CD4-positive, alpha-beta T cell (primary cell): ENCODE measurements at regions not wholly inside any gene's neighbourhood (a gene's known extent, or its start where the extent isn't known, plus 50 kb on each side); places are given as distances from the start of the nearest gene placed in this dataset.

Experiments
- ATAC-seq: fragments of 200-7000 bp; cut with Tn5 transposase; one replicate; pipeline ENCODE4 v1.10.0; 2022; ENCODE audit warnings: mild to moderate bottlenecking; ENCODE audit not compliant: poor library complexity
- CTCF ChIA-PET: fragments of 350-600 bp; sonication (Branson Sonifier 250); formaldehyde crosslinking; loops from one replicate; lab custom pipeline; 2021; ENCODE audit warnings: antibody characterized with exemption, inconsistent platforms; lab: Charles Lee
- POLR2A ChIA-PET: fragments of 350-600 bp; sonication (Branson Sonifier 250); formaldehyde crosslinking; loops from one replicate; lab custom pipeline; 2021; ENCODE audit warnings: antibody characterized with exemption, inconsistent platforms; lab: Charles Lee
- DNase-seq, 14 experiments: peaks; one replicate each; pipeline ENCODE4 v3.0.0-alpha.2; 2013 to 2020; ENCODE audit warnings: mixed read lengths in 2 of 14
- H3K27ac ChIP-seq, 2 donors: one replicate each; pipeline versions ENCODE4 v1.5.1 to v1.7.0; 2013; ENCODE audit warnings: low read length in 2 of 2, low read depth in 1 of 2, mild to moderate bottlenecking in 1 of 2
- H3K27me3 ChIP-seq, 2 experiments: 1 replicate in 1 of 2; 2 replicates in 1 of 2; pipeline versions ENCODE4 v1.6.1 to v1.7.0; 2013; ENCODE audit warnings: low read length in 2 of 2, control low read depth in 1 of 2, mild to moderate bottlenecking in 1 of 2, moderate library complexity in 1 of 2; ENCODE audit not compliant: insufficient read depth in 2 of 2, control insufficient read depth in 1 of 2
- H3K36me3 ChIP-seq: one replicate; pipeline ENCODE4 v1.6.1; 2013; ENCODE audit warnings: low read length, control low read depth; ENCODE audit not compliant: insufficient read depth
- H3K4me1 ChIP-seq: one replicate; pipeline ENCODE4 v1.6.1; 2013; ENCODE audit warnings: low read length, control low read depth; ENCODE audit not compliant: insufficient read depth
- H3K4me3 ChIP-seq: one replicate; pipeline ENCODE4 v1.5.1; 2013; ENCODE audit warnings: mild to moderate bottlenecking, low read length, moderate library complexity
- H3K9me3 ChIP-seq, 2 experiments: 1 replicate in 1 of 2; 2 replicates in 1 of 2; pipeline versions ENCODE4 v1.6.1 to v1.7.0; 2013; ENCODE audit warnings: low read length in 2 of 2, mild to moderate bottlenecking in 2 of 2, control low read depth in 1 of 2, moderate library complexity in 1 of 2; ENCODE audit not compliant: control insufficient read depth in 1 of 2, insufficient read depth in 1 of 2
- H3K27ac Mint-ChIP-seq: one replicate; pipeline ENCODE4 v1.8.0; 2020; ENCODE audit warnings: mixed read lengths
- H3K27me3 Mint-ChIP-seq: one replicate; pipeline ENCODE4 v1.8.0; 2021; ENCODE audit warnings: mixed read lengths
- H3K36me3 Mint-ChIP-seq: one replicate; pipeline ENCODE4 v1.8.0; 2021; ENCODE audit warnings: low read depth, mixed read lengths
- H3K4me1 Mint-ChIP-seq: one replicate; pipeline ENCODE4 v1.8.0; 2021; ENCODE audit warnings: low read depth, mixed read lengths
- H3K4me3 Mint-ChIP-seq: one replicate; pipeline ENCODE4 v1.8.0; 2020; ENCODE audit warnings: mild to moderate bottlenecking, mixed read lengths
- H3K9me3 Mint-ChIP-seq: one replicate; pipeline ENCODE4 v1.8.0; 2020; ENCODE audit warnings: mixed read lengths
- CTCF ChIP-seq: fragments of 200-600 bp; IDR thresholded peaks from one replicate; pipeline ENCODE4 v1.8.0; 2022; ENCODE audit warnings: antibody characterized with exemption, mild to moderate bottlenecking
- intact Hi-C, 2 experiments: fragments of 100-400 bp; cut with DNase I in 1 of 2; cut with micrococcal nuclease in 1 of 2; formaldehyde crosslinking; loops; one replicate each; pipeline versions ENCODE4 v1.15.1 to v1.9.0; 2023 to 2025; cut with DNase I, micrococcal nuclease

DNA sequence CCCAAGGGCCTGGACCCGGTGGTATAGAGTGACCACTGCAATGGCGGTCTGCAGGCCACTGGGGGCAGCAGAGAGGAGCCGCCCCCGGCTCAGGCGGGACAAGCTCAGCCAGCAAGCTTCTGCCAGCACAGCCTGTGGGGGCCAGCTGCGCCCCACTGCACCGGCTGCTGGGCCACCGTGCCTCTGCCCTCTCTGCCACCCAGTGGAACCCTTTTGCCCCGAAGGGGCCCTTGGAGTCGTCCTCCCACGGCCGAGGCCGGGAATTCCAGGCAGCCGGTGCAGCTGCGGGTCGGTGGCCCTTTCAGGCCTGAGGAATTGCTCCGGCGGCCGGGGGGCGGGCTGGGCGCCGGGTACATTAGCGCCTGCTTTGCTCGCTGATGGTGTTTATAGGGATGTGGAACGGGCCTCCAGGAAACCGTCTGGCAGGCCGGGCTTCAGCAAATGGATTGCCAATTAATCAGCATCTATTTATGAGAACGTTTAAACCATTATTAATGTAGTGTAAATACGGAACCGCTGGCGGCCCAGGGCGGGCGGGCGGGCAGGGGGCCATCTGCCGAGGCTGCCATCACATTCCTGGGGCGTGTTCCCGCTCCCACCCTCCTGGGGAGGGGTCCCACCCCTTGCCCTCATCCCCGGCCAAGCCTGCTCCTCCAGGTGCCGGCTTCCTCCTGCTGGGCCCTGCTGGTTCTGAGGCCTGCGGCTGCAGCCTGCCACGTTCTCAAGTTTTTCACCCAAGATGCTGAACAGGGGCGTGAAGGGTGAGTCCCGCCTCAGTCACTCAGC is 127.4 kb downstream of the BARX1 start:
- peak; percentile 46 for TF ChIP-seq CTCF
- H3K27me3 ChIP-seq: peaks cover 21 to 60% of the 10 kb centered on the region in 2 experiments
- DNase-seq (peak in 4 of 14 experiments; percentile 24 to 52 (median 39)), ATAC-seq (peak; percentile 52)
- Mint-ChIP-seq H3K4me3 (no peak overlapping the region), H3K27ac (no peak overlapping the region), H3K4me1 (peaks cover 13% of the 10 kb centered on the region), H3K9me3 (peaks cover 1% of the 10 kb centered on the region), H3K27me3 (peaks cover 78% of the 10 kb centered on the region), H3K36me3 (no peaks in the 10 kb centered on the region)
- no peak overlapping the region for H3K4me3 ChIP-seq
- CTCF ChIA-PET: interaction anchor here (0.6 to 0.9 kb wide), 3 partner anchors 8 to 136 kb away, joined by 3 to 4 read pairs (median 4); no protein-coding TSS in a partner anchor
- POLR2A ChIA-PET: no interaction called here
- H3K4me1 ChIP-seq: peaks cover 14% of the 10 kb centered on the region
- intact Hi-C loops: loop anchor here (2.0 kb wide), 1 partner anchor 135 kb away; no protein-coding TSS in a partner anchor
- no peaks in the 10 kb centered on the region for H3K36me3 ChIP-seq
- no peak overlapping the region for H3K27ac ChIP-seq
- peaks cover 0 to 26% of the 10 kb centered on the region in 2 experiments for H3K9me3 ChIP-seq

GRCh38 chr9:93826905-93827544 is 128.1 kb downstream of the BARX1 start:
- no peaks in the 10 kb centered on the region for H3K9me3 Mint-ChIP-seq
- Histone ChIP-seq H3K9me3 (peaks cover 0 to 26% of the 10 kb centered on the region in 2 experiments), H3K4me3 (no peak overlapping the region), H3K4me1 (peaks cover 14% of the 10 kb centered on the region), H3K27ac (no peak overlapping the region), H3K36me3 (no peaks in the 10 kb centered on the region), H3K27me3 (peaks cover 21 to 62% of the 10 kb centered on the region in 2 experiments)
- H3K4me3 Mint-ChIP-seq: no peak overlapping the region
- DNase-seq (no peak), ATAC-seq (no peak)
- TF ChIP-seq CTCF: no peak
- peaks cover 13% of the 10 kb centered on the region for H3K4me1 Mint-ChIP-seq
- H3K27me3 Mint-ChIP-seq: peaks cover 78% of the 10 kb centered on the region
- H3K36me3 Mint-ChIP-seq: no peaks in the 10 kb centered on the region
- no peak overlapping the region for H3K27ac Mint-ChIP-seq
- intact Hi-C loops: loop anchor here (2.0 kb wide), 1 partner anchor 136 kb away; no protein-coding TSS in a partner anchor
- ChIA-PET POLR2A (no interaction called here), CTCF (interaction anchor here (0.6 to 0.9 kb wide), 3 partner anchors 9 to 136 kb away, joined by 3 to 4 read pairs (median 4); no protein-coding TSS in a partner anchor)

DNA sequence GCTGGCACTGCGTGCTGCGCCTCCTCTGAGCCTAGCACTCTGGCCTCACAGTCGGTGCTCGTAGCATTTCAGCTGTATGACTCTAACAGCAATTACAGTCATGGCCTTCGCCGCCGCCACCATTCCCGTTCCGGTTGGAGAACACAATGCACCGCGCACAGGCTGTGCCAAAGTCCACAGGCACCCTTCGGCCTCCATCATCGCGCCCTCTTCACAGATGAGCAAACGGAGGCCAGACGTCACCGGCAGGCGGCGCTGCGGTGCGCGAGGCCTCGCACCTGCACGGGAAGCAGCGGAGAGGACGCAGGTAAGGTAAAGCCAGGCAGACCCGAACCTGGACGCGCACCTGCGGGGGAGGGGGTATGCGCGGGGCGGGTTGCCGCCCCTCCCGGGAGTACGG is 128.9 kb downstream of the BARX1 start:
- peaks cover 21 to 57% of the 10 kb centered on the region in 2 experiments for H3K27me3 ChIP-seq
- peaks cover 79% of the 10 kb centered on the region for H3K27me3 Mint-ChIP-seq
- H3K27ac Mint-ChIP-seq: no peak overlapping the region
- no peaks in the 10 kb centered on the region for H3K36me3 Mint-ChIP-seq
- ChIA-PET POLR2A (no interaction called here), CTCF (no interaction called here)
- peak in 13 of 14 experiments; percentile 14 to 65 (median 44) for DNase-seq
- no peaks in the 10 kb centered on the region for H3K36me3 ChIP-seq
- no peak overlapping the region for H3K4me3 ChIP-seq
- no peak overlapping the region for H3K4me3 Mint-ChIP-seq
- peaks cover 14% of the 10 kb centered on the region for H3K4me1 ChIP-seq
- intact Hi-C loops: loop anchor here (2.0 kb wide), 1 partner anchor 137 kb away; no protein-coding TSS in a partner anchor
- peaks cover 13% of the 10 kb centered on the region for H3K4me1 Mint-ChIP-seq
- no peaks in the 10 kb centered on the region for H3K9me3 Mint-ChIP-seq
- H3K27ac ChIP-seq: no peak overlapping the region
- no peak for ATAC-seq
- peaks cover 0 to 26% of the 10 kb centered on the region in 2 experiments for H3K9me3 ChIP-seq
- peak; percentile 45 for TF ChIP-seq CTCF
